ENCODE measurements at regions not wholly inside any gene's neighbourhood (a gene's known extent, or its start where the extent isn't known, plus 50 kb on each side); places are given as distances from the start of the nearest gene placed in this dataset.
"Not testable (repeated sequence)": the region's sequence is repeated elsewhere in the genome, so short reads cannot be mapped to it uniquely, and the experiment has no call there.

GRCh38 chrX:96551322-96551872, 133.2 kb upstream of the DIAPH2 start:
- POLR2A ChIA-PET: no interaction called here
- CTCF ChIA-PET: interaction anchor here (0.6 kb wide), 1 partner anchor 678 kb away, joined by 3 read pairs; no protein-coding TSS in a partner anchor
- no peak for TF ChIP-seq BHLHE40 (IDR thresholded peaks at IDR 0.05; ENCODE audit: borderline replicate concordance)
- no peak for TF ChIP-seq LEF1 (IDR thresholded peaks at IDR 0.05; ENCODE audit: borderline replicate concordance)
- no peak for TF ChIP-seq SP1 (IDR thresholded peaks at IDR 0.05)
- TF ChIP-seq ELF4 (IDR thresholded peaks at IDR 0.05): no peak
- no peak for DNase-seq (ENCODE audit: extremely low spot score)

- no peak for DNase-seq (ENCODE audit: extremely low spot score)
- ChIA-PET POLR2A (no interaction called here), CTCF (no interaction called here)
- TF ChIP-seq PKNOX1 (IDR thresholded peaks at IDR 0.05) (no peak), FOXK2 (IDR thresholded peaks at IDR 0.05) (no peak), CTBP1 (IDR thresholded peaks at IDR 0.05; ENCODE audit: borderline replicate concordance) (no peak), ARNT (IDR thresholded peaks at IDR 0.05) (no peak), BHLHE40 (IDR thresholded peaks at IDR 0.05; ENCODE audit: borderline replicate concordance) (no peak), SP1 (IDR thresholded peaks at IDR 0.05) (no peak), NFRKB (IDR thresholded peaks at IDR 0.05) (no peak), FOXA1 (IDR thresholded peaks at IDR 0.05) (no peak), FOXM1 (IDR thresholded peaks at IDR 0.05; ENCODE audit: borderline replicate concordance) (no peak), L3MBTL2 (conservative IDR thresholded peaks at IDR 0.05) (no peak), TARDBP (IDR thresholded peaks at IDR 0.05) (no peak), ELF4 (IDR thresholded peaks at IDR 0.05) (no peak), ZNF384 (IDR thresholded peaks at IDR 0.05) (no peak), SUZ12 (IDR thresholded peaks at IDR 0.05) (no peak), LEF1 (IDR thresholded peaks at IDR 0.05; ENCODE audit: borderline replicate concordance) (no peak), HDGF (IDR thresholded peaks at IDR 0.05; ENCODE audit: borderline replicate concordance) (no peak)
Observed at GRCh38 chrX:96556886-96557285, 127.8 kb upstream of the DIAPH2 start.

- CTCF ChIA-PET; DNase-seq (ENCODE audit: extremely low spot score); POLR2A ChIA-PET: not testable (repeated sequence)
Observed at GRCh38 chrX:96561129-96561528, 123.5 kb upstream of the DIAPH2 start.

GRCh38 chrX:96563646-96564045, 121.0 kb upstream of the DIAPH2 start:
- TF ChIP-seq L3MBTL2 (conservative IDR thresholded peaks at IDR 0.05) (no peak), SP1 (IDR thresholded peaks at IDR 0.05) (no peak), ELF4 (IDR thresholded peaks at IDR 0.05) (no peak), FOXA1 (IDR thresholded peaks at IDR 0.05) (no peak), LEF1 (IDR thresholded peaks at IDR 0.05; ENCODE audit: borderline replicate concordance) (no peak), ZNF384 (IDR thresholded peaks at IDR 0.05) (no peak), NFRKB (IDR thresholded peaks at IDR 0.05) (no peak), CTBP1 (IDR thresholded peaks at IDR 0.05; ENCODE audit: borderline replicate concordance) (no peak)
- no peak for DNase-seq (ENCODE audit: extremely low spot score)
- POLR2A ChIA-PET: no interaction called here
- CTCF ChIA-PET: no interaction called here

GRCh38 chrX:96564595-96564994, 120.0 kb upstream of the DIAPH2 start:
- ChIA-PET POLR2A (no interaction called here), CTCF (no interaction called here)
- TF ChIP-seq CTBP1 (IDR thresholded peaks at IDR 0.05; ENCODE audit: borderline replicate concordance) (no peak), ELF4 (IDR thresholded peaks at IDR 0.05) (no peak), SUZ12 (IDR thresholded peaks at IDR 0.05) (no peak), FOXA1 (IDR thresholded peaks at IDR 0.05) (no peak), PKNOX1 (IDR thresholded peaks at IDR 0.05) (no peak), LEF1 (IDR thresholded peaks at IDR 0.05; ENCODE audit: borderline replicate concordance) (no peak), NFRKB (IDR thresholded peaks at IDR 0.05) (no peak), L3MBTL2 (conservative IDR thresholded peaks at IDR 0.05) (no peak), TARDBP (IDR thresholded peaks at IDR 0.05) (no peak), BHLHE40 (IDR thresholded peaks at IDR 0.05; ENCODE audit: borderline replicate concordance) (no peak), FOXM1 (IDR thresholded peaks at IDR 0.05; ENCODE audit: borderline replicate concordance) (no peak), ARNT (IDR thresholded peaks at IDR 0.05) (no peak), SP1 (IDR thresholded peaks at IDR 0.05) (no peak), FOXK2 (IDR thresholded peaks at IDR 0.05) (no peak)
- no peak for DNase-seq (ENCODE audit: extremely low spot score)

GRCh38 chrX:96566878-96567277, 117.8 kb upstream of the DIAPH2 start:
- TF ChIP-seq CTBP1 (IDR thresholded peaks at IDR 0.05; ENCODE audit: borderline replicate concordance) (no peak), NFRKB (IDR thresholded peaks at IDR 0.05) (no peak), HDGF (IDR thresholded peaks at IDR 0.05; ENCODE audit: borderline replicate concordance) (no peak), SP1 (IDR thresholded peaks at IDR 0.05) (no peak)

GRCh38 chrX:96568071-96568470, 116.6 kb upstream of the DIAPH2 start:
- ChIA-PET CTCF (interaction anchor here (1.2 kb wide), 1 partner anchor 22 kb away, joined by 3 read pairs; no protein-coding TSS in a partner anchor), POLR2A (no interaction called here)
- DNase-seq (ENCODE audit: extremely low spot score): no peak
- TF ChIP-seq ZNF384 (IDR thresholded peaks at IDR 0.05): no peak
- TF ChIP-seq SP1 (IDR thresholded peaks at IDR 0.05): no peak
- TF ChIP-seq L3MBTL2 (conservative IDR thresholded peaks at IDR 0.05): no peak
- TF ChIP-seq NFRKB (IDR thresholded peaks at IDR 0.05): no peak
- no peak for TF ChIP-seq PKNOX1 (IDR thresholded peaks at IDR 0.05)
- no peak for TF ChIP-seq ELF4 (IDR thresholded peaks at IDR 0.05)
- TF ChIP-seq CTBP1 (IDR thresholded peaks at IDR 0.05; ENCODE audit: borderline replicate concordance): no peak
- TF ChIP-seq SUZ12 (IDR thresholded peaks at IDR 0.05): no peak
- TF ChIP-seq BHLHE40 (IDR thresholded peaks at IDR 0.05; ENCODE audit: borderline replicate concordance): no peak
- no peak for TF ChIP-seq TARDBP (IDR thresholded peaks at IDR 0.05)
- no peak for TF ChIP-seq FOXK2 (IDR thresholded peaks at IDR 0.05)
- TF ChIP-seq HDGF (IDR thresholded peaks at IDR 0.05; ENCODE audit: borderline replicate concordance): no peak
- TF ChIP-seq ARNT (IDR thresholded peaks at IDR 0.05): no peak
- TF ChIP-seq LEF1 (IDR thresholded peaks at IDR 0.05; ENCODE audit: borderline replicate concordance): no peak
- TF ChIP-seq FOXA1 (IDR thresholded peaks at IDR 0.05): no peak
- no peak for TF ChIP-seq FOXM1 (IDR thresholded peaks at IDR 0.05; ENCODE audit: borderline replicate concordance)

More at GRCh38 chrX:96566878-96567277, 117.8 kb upstream of the DIAPH2 start:
- ChIA-PET CTCF (interaction anchor here (1.2 kb wide), 1 partner anchor 21 kb away, joined by 3 read pairs; no protein-coding TSS in a partner anchor), POLR2A (no interaction called here)
- DNase-seq (ENCODE audit: extremely low spot score): no peak
